Peyer's patch (tissue), 4 donors: ENCODE measurements at regions not wholly inside any gene's neighbourhood (a gene's known extent, or its start where the extent isn't known, plus 50 kb on each side); places are given as distances from the start of the nearest gene placed in this dataset.

Source experiments
- DNase-seq, 3 donors: peaks; one replicate each; pipeline ENCODE4 v3.0.0-alpha.2; 2017 to 2019
- H3K27ac ChIP-seq, 4 donors: fragments of 200-600 bp; sonication (generic); one replicate each; pipeline ENCODE4 v1.5.1; 2016 to 2019
- H3K27me3 ChIP-seq, 2 donors: fragments of 200-600 bp; sonication (generic); one replicate each; pipeline ENCODE4 v1.5.1; 2019
- H3K36me3 ChIP-seq, 3 donors: fragments of 200-600 bp; sonication (generic); one replicate each; pipeline ENCODE4 v1.5.1; 2016 to 2019
- H3K4me1 ChIP-seq, 4 donors: fragments of 200-600 bp; sonication (generic); one replicate each; pipeline ENCODE4 v1.5.1; 2016 to 2019
- H3K4me3 ChIP-seq, 4 donors: fragments of 200-600 bp; sonication (generic); 1 replicate in 3 of 4; 2 replicates in 1 of 4; pipeline ENCODE4 v1.5.1; 2016 to 2019; ENCODE audit warnings: mild to moderate bottlenecking in 1 of 4
- H3K9me3 ChIP-seq, 4 donors: fragments of 200-600 bp; sonication (generic); one replicate each; pipeline ENCODE4 v1.5.1; 2016 to 2019; ENCODE audit warnings: mild to moderate bottlenecking in 1 of 4
- CTCF ChIP-seq, 6 experiments: fragments of 450-650 bp in 4 of 6; fragments of 200-600 bp in 2 of 6; sonication (generic) in 1 of 6; IDR thresholded peaks; one replicate each; pipeline ENCODE4 v1.5.1; 2017 to 2019; ENCODE audit warnings: antibody characterized with exemption in 6 of 6, mild to moderate bottlenecking in 3 of 6, moderate library complexity in 1 of 6
- POLR2A ChIP-seq, 2 donors: fragments of 450-650 bp; IDR thresholded peaks; one replicate each; pipeline ENCODE4 v1.5.1; 2017; ENCODE audit warnings: antibody characterized with exemption in 2 of 2, mild to moderate bottlenecking in 2 of 2, moderate library complexity in 2 of 2

- no peaks in the 10 kb centered on the region for H3K36me3 ChIP-seq
- H3K27me3 ChIP-seq = no peaks in the 10 kb centered on the region
- no peak for TF ChIP-seq POLR2A (IDR thresholded peaks at IDR 0.05)
- TF ChIP-seq CTCF (IDR thresholded peaks at IDR 0.05) = no peak
- H3K4me1 ChIP-seq = no peaks in the 10 kb centered on the region
- no peak overlapping the region for H3K27ac ChIP-seq
- no peak for DNase-seq
- H3K4me3 ChIP-seq = no peak overlapping the region
- H3K9me3 ChIP-seq = no peaks in the 10 kb centered on the region
These were observed 112.3 kb upstream of the PHYHIPL start for GRCh38 chr10:59064080-59064692.

- Histone ChIP-seq H3K27ac (no peak overlapping the region), H3K4me3 (no peak overlapping the region), H3K4me1 (no peaks in the 10 kb centered on the region), H3K27me3 (no peaks in the 10 kb centered on the region), H3K9me3 (no peaks in the 10 kb centered on the region), H3K36me3 (no peaks in the 10 kb centered on the region)
- TF ChIP-seq CTCF (IDR thresholded peaks at IDR 0.05) = no peak
- TF ChIP-seq POLR2A (IDR thresholded peaks at IDR 0.05) = no peak
- no peak for DNase-seq
These were observed 111.5 kb upstream of the PHYHIPL start for GRCh38 chr10:59064759-59065539.

GRCh38 chr10:59068581-59069191, 107.8 kb upstream of the PHYHIPL start:
- TF ChIP-seq POLR2A (IDR thresholded peaks at IDR 0.05) (no peak), CTCF (IDR thresholded peaks at IDR 0.05) (no peak)
- no peaks in the 10 kb centered on the region for H3K9me3 ChIP-seq

GRCh38 chr10:59072038-59072437, 104.4 kb upstream of the PHYHIPL start:
- TF ChIP-seq POLR2A (IDR thresholded peaks at IDR 0.05) = no peak
- no peak for TF ChIP-seq CTCF (IDR thresholded peaks at IDR 0.05)
- Histone ChIP-seq H3K4me1 (no peaks in the 10 kb centered on the region), H3K27ac (no peak overlapping the region)

More at GRCh38 chr10:59068581-59069191, 107.8 kb upstream of the PHYHIPL start:
- H3K4me3 ChIP-seq = no peak overlapping the region
- no peaks in the 10 kb centered on the region for H3K36me3 ChIP-seq
- H3K4me1 ChIP-seq = no peaks in the 10 kb centered on the region
- no peak overlapping the region for H3K27ac ChIP-seq
- DNase-seq = no peak
- H3K27me3 ChIP-seq = no peaks in the 10 kb centered on the region

GRCh38 chr10:59073456-59074053, 102.9 kb upstream of the PHYHIPL start:
- no peaks in the 10 kb centered on the region for H3K9me3 ChIP-seq
- no peaks in the 10 kb centered on the region for H3K27me3 ChIP-seq
- no peak overlapping the region for H3K4me3 ChIP-seq
- H3K27ac ChIP-seq = no peak overlapping the region
- no peaks in the 10 kb centered on the region for H3K36me3 ChIP-seq
- no peak for DNase-seq
- no peak for TF ChIP-seq CTCF (IDR thresholded peaks at IDR 0.05)
- TF ChIP-seq POLR2A (IDR thresholded peaks at IDR 0.05) = no peak
- no peaks in the 10 kb centered on the region for H3K4me1 ChIP-seq

More at GRCh38 chr10:59072038-59072437, 104.4 kb upstream of the PHYHIPL start:
- H3K9me3 ChIP-seq = no peaks in the 10 kb centered on the region
- H3K36me3 ChIP-seq = no peaks in the 10 kb centered on the region
- no peak overlapping the region for H3K4me3 ChIP-seq
- no peak for DNase-seq
- no peaks in the 10 kb centered on the region for H3K27me3 ChIP-seq
